Calu3 (cell line): ENCODE measurements at regions not wholly inside any gene's neighbourhood (a gene's known extent, or its start where the extent isn't known, plus 50 kb on each side); places are given as distances from the start of the nearest gene placed in this dataset.

Source experiments
- BruUV-seq: library from RNA; stranded (reverse); fragments of 400-500 nt; replicated peaks from 2 replicates; lab custom pipeline; 2021; lab: Mats Ljungman, UMichigan
- CTCF ChIA-PET: fragments of 300-600 bp; sonication (Branson Sonifier 250); formaldehyde crosslinking; loops from one replicate; lab custom pipeline; 2022; ENCODE audit warnings: antibody characterized with exemption; lab: Charles Lee
- DNase-seq: peaks from one replicate; pipeline ENCODE4 v3.0.0; 2022
- H3K27ac Mint-ChIP-seq: one replicate; pipeline ENCODE4 v1.8.0; 2022; ENCODE audit warnings: mixed read lengths; ENCODE audit not compliant: unreplicated experiment
- H3K27me3 Mint-ChIP-seq: one replicate; pipeline ENCODE4 v1.8.0; 2022; ENCODE audit warnings: mixed read lengths; ENCODE audit not compliant: unreplicated experiment
- H3K36me3 Mint-ChIP-seq: one replicate; pipeline ENCODE4 v1.8.0; 2022; ENCODE audit warnings: mild to moderate bottlenecking, moderate library complexity, mixed read lengths; ENCODE audit not compliant: insufficient read depth, unreplicated experiment
- H3K4me1 Mint-ChIP-seq: one replicate; pipeline ENCODE4 v1.8.0; 2022; ENCODE audit warnings: mild to moderate bottlenecking, low read depth, mixed read lengths; ENCODE audit not compliant: unreplicated experiment
- H3K4me3 Mint-ChIP-seq: one replicate; pipeline ENCODE4 v1.8.0; 2022; ENCODE audit warnings: mild to moderate bottlenecking, low read depth, moderate library complexity, mixed read lengths; ENCODE audit not compliant: unreplicated experiment
- H3K9me3 Mint-ChIP-seq: one replicate; pipeline ENCODE4 v1.8.0; 2022; ENCODE audit warnings: low read depth, mixed read lengths; ENCODE audit not compliant: unreplicated experiment
- intact Hi-C: fragments of 100-400 bp; cut with micrococcal nuclease; formaldehyde crosslinking; loops from one replicate; pipeline ENCODE4 v1.10.0; 2022; ENCODE audit not compliant: unreplicated experiment
- TF ChIP-seq, protein P1 (sequence below): fragments of 200-600 bp; IDR thresholded peaks from one replicate; pipeline ENCODE4 v1.8.0; 2022; ENCODE audit warnings: antibody characterized with exemption; ENCODE audit not compliant: unreplicated experiment

DNA sequence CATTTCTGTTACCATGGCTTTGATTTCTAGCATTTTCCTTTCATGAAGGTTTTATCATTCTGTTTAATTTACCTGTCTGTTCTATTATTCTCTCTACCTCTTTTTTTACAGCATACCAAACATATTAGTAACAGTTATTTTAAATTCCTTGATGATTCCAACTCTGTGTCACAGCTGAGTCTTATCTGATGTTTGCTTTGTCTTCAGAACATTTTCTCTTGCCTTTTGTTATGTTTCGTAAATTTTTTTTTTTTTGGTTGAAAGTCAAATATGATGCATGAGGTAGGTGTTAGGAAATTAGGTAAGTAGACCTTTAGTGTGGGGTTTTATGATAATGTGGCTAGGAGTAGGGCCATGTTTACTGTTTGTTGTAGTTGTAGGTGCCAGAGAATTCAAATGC lies 496.4 kb downstream of the FOXG1 start:
- TF ChIP-seq, protein P1, sequence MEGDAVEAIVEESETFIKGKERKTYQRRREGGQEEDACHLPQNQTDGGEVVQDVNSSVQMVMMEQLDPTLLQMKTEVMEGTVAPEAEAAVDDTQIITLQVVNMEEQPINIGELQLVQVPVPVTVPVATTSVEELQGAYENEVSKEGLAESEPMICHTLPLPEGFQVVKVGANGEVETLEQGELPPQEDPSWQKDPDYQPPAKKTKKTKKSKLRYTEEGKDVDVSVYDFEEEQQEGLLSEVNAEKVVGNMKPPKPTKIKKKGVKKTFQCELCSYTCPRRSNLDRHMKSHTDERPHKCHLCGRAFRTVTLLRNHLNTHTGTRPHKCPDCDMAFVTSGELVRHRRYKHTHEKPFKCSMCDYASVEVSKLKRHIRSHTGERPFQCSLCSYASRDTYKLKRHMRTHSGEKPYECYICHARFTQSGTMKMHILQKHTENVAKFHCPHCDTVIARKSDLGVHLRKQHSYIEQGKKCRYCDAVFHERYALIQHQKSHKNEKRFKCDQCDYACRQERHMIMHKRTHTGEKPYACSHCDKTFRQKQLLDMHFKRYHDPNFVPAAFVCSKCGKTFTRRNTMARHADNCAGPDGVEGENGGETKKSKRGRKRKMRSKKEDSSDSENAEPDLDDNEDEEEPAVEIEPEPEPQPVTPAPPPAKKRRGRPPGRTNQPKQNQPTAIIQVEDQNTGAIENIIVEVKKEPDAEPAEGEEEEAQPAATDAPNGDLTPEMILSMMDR, result no peak
- no peaks in the 10 kb centered on the region for H3K27me3 Mint-ChIP-seq
- no peaks in the 10 kb centered on the region for H3K9me3 Mint-ChIP-seq
- H3K36me3 Mint-ChIP-seq, result no peaks in the 10 kb centered on the region
- H3K4me1 Mint-ChIP-seq, result peaks cover 9% of the 10 kb centered on the region
- no peak overlapping the region for H3K4me3 Mint-ChIP-seq
- DNase-seq, result no peak
- CTCF ChIA-PET, result no interaction called here
- BruUV-seq, result no TSS peak
- intact Hi-C loops, result no loop called here
- H3K27ac Mint-ChIP-seq, result no peak overlapping the region

DNA sequence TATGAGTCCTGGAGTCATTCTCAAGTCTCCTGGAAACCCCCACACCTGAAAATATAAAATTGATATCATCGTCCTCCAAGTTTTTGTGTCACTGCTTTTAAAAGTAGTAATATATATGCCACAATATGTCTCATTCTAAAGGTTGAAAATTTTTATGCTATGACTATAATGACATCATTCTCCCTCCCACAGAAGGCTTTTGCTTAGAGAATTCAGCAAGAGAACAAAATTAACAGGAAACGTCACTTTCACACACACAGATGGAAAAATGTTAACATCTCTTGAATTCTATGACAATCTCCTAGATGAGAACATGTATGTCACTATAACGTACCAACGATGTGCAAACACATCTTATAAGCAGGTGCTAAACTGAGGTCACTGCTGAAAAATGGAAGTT lies 498.3 kb downstream of the FOXG1 start:
- no TSS peak for BruUV-seq
- TF ChIP-seq, protein P1, result no peak
- CTCF ChIA-PET, result no interaction called here
- peaks cover 9% of the 10 kb centered on the region for H3K4me1 Mint-ChIP-seq
- H3K36me3 Mint-ChIP-seq, result no peaks in the 10 kb centered on the region
- H3K4me3 Mint-ChIP-seq, result no peak overlapping the region
- no peaks in the 10 kb centered on the region for H3K27me3 Mint-ChIP-seq
- no peak overlapping the region for H3K27ac Mint-ChIP-seq
- no peaks in the 10 kb centered on the region for H3K9me3 Mint-ChIP-seq
- intact Hi-C loops, result no loop called here
- no peak for DNase-seq

DNA sequence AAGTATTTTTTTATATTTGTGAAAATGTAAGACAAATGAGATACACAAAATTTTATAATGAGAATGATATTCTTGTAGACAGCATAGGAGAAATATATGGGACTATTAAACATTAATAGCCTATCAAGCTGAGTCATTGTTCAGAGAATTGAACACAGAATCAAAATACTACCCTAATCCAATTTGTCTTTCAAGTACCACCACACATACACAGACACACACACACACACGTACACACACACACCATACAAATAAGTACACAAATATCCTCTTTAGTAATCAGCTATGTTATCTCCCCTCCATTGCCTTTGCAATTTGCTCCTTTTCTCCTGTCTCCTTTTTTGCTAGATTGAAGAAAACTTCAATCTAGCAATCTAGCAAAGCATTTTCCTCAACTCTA lies 499.3 kb downstream of the FOXG1 start:
- intact Hi-C loops, result no loop called here
- H3K9me3 Mint-ChIP-seq, result no peaks in the 10 kb centered on the region
- H3K27me3 Mint-ChIP-seq, result no peaks in the 10 kb centered on the region
- CTCF ChIA-PET, result no interaction called here
- H3K4me3 Mint-ChIP-seq, result no peak overlapping the region
- H3K4me1 Mint-ChIP-seq, result peaks cover 9% of the 10 kb centered on the region
- no TSS peak for BruUV-seq
- H3K36me3 Mint-ChIP-seq, result no peaks in the 10 kb centered on the region
- no peak for DNase-seq
- TF ChIP-seq, protein P1, result no peak
- H3K27ac Mint-ChIP-seq, result no peak overlapping the region

DNA sequence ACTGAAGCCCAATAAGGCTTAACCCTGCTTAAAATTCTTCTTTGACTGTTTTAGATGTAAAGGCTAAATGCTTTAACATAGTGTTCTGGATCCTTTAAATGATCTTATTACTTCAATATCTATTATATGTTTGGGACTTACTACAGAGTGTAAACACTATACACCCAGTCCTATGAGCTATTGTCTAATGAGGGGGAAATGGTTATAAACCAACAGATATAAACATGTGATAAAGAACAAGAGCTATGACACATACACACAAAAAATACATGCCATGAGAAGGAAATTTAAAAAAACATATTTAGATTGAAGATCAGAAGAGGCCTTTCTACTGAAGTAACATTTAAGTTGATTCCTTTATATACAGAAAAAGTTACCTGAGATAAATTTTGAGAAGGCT lies 505.1 kb downstream of the FOXG1 start:
- no peaks in the 10 kb centered on the region for H3K36me3 Mint-ChIP-seq
- no peak for DNase-seq
- no peaks in the 10 kb centered on the region for H3K27me3 Mint-ChIP-seq
- H3K27ac Mint-ChIP-seq, result no peak overlapping the region
- no TSS peak for BruUV-seq
- no peak overlapping the region for H3K4me3 Mint-ChIP-seq
- H3K9me3 Mint-ChIP-seq, result no peaks in the 10 kb centered on the region
- H3K4me1 Mint-ChIP-seq, result no peaks in the 10 kb centered on the region
- TF ChIP-seq, protein P1, result no peak
- CTCF ChIA-PET, result no interaction called here
- intact Hi-C loops, result no loop called here

DNA sequence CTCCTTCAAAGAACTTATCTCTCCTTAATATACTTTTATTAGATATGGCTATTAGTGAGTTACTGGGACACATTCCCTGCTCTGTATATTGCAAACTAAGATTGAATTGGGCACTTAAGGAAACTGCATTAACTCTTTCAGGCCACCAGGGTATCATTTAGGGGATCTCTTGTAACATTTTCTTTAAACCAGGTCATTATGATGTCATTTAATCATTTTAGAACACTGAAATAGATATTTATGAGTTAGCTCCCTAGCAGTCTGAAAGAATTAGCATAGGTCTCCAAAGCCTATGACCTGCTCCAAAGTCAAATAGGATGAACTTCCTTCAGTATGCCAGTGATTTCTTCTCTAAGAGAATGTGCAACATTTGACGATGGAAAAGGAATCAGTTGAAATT lies 506.9 kb downstream of the FOXG1 start:
- H3K36me3 Mint-ChIP-seq, result no peaks in the 10 kb centered on the region
- no peak overlapping the region for H3K27ac Mint-ChIP-seq
- CTCF ChIA-PET, result no interaction called here
- TF ChIP-seq, protein P1, result no peak
- no peaks in the 10 kb centered on the region for H3K9me3 Mint-ChIP-seq
- intact Hi-C loops, result no loop called here
- no peak overlapping the region for H3K4me3 Mint-ChIP-seq
- no TSS peak for BruUV-seq
- no peaks in the 10 kb centered on the region for H3K27me3 Mint-ChIP-seq
- no peaks in the 10 kb centered on the region for H3K4me1 Mint-ChIP-seq
- no peak for DNase-seq
